BLaER1 treated with 17β-estradiol and CSF1 and Interleukin-3, amounts not matched to agents 10 nM and 100 nM (cell line): ENCODE measurements at regions not wholly inside any gene's neighbourhood (a gene's known extent, or its start where the extent isn't known, plus 50 kb on each side); places are given as distances from the start of the nearest gene placed in this dataset.
A peak's percentile ranks its signal among the peaks of the same experiment; 100 is the strongest.

Experiments used
- H3K27ac ChIP-seq, 11 experiments: shearing (Covaris generic); formaldehyde crosslinking; 2 replicates each; pipeline ENCODE4 v1.8.1; 2022
- H3K27me3 ChIP-seq, 11 experiments: shearing (Covaris generic); formaldehyde crosslinking; 2 replicates each; pipeline ENCODE4 v1.8.1; 2022
- H3K36me3 ChIP-seq, 11 experiments: shearing (Covaris generic); formaldehyde crosslinking; 2 replicates each; pipeline ENCODE4 v1.8.1; 2022
- H3K4me1 ChIP-seq, 10 experiments: shearing (Covaris generic); formaldehyde crosslinking; 2 replicates each; pipeline ENCODE4 v1.8.1; 2022
- H3K4me2 ChIP-seq, 11 experiments: shearing (Covaris generic); formaldehyde crosslinking; 2 replicates each; pipeline ENCODE4 v1.8.1; 2022
- H3K4me3 ChIP-seq, 10 experiments: shearing (Covaris generic); formaldehyde crosslinking; 2 replicates each; pipeline ENCODE4 v1.8.1; 2022
- H3K9ac ChIP-seq, 11 experiments: shearing (Covaris generic); formaldehyde crosslinking; 2 replicates each; pipeline ENCODE4 v1.8.1; 2022
- H3K9me3 ChIP-seq, 11 experiments: shearing (Covaris generic); formaldehyde crosslinking; replicated peaks in 1 of 11; 2 replicates each; pipeline ENCODE4 v1.8.1; 2022
- H4K20me1 ChIP-seq, 11 experiments: shearing (Covaris generic); formaldehyde crosslinking; 2 replicates each; pipeline ENCODE4 v1.8.1; 2022
- Cebpa-rat ChIP-seq, 11 experiments: shearing (Covaris generic); IDR thresholded peaks; 2 replicates each; pipeline ENCODE4 v1.8.1; 2022

DNA sequence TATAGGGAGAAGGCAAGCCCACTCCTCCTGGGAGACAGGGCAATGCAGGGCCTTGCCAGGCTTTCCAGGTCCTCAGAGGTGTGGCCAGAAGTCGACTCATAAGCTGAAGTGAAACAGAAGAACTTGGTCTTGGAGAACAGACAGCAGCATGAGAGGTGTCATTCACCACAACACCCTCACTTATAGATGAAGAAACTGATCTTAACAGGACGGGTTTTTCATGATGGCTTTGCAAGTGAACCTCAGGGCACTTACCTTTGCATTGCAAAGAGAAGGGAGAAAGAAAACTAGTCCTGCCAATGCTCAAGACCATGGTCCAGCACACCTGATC, 198.8 kb downstream of the CYRIA start:
- Histone ChIP-seq H4K20me1 (no peaks in the 10 kb centered on the region), H3K4me2 (no peak overlapping the region), H3K9me3 (no peaks in the 10 kb centered on the region), H3K4me3 (no peak overlapping the region), H3K4me1 (no peaks in the 10 kb centered on the region), H3K36me3 (no peaks in the 10 kb centered on the region), H3K27me3 (no peaks in the 10 kb centered on the region), H3K9ac (no peak overlapping the region), H3K27ac (no peak overlapping the region)
- TF ChIP-seq Cebpa-rat (IDR thresholded peaks at IDR 0.05): no peak

DNA sequence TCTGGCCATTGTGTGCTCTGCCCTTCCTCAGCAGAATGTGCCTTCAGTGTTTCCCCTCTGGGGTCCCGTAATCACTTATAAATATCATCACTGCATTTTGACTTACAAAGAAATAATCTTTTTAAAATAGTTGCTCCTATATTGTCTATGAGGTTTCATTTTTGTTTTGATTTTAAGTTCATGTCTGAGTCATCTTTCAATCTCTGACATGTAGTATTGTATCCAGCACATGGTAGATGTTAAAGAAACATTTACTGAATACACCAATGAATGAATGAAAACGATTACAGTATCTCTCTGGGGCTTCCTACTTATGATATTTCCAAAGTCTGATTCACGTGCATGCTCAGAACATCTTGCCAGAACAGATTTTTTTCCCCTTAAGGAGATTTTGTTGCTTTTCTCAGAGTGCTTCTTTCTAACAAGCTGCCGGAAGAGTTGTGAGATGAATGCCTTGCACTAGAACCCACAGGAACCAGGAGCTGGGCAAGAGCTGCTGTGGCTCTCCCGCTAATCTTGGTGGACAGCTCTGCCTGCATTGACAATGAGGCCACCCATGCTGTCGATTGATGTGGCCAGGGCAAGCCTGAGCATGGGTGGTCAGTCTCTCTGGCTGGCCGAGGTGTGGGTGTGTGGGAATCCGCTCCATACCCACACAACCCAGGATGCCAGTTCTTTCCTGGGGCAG, 199.4 kb downstream of the CYRIA start:
- H3K4me2 ChIP-seq: no peak overlapping the region
- no peak for TF ChIP-seq Cebpa-rat (IDR thresholded peaks at IDR 0.05)
- no peaks in the 10 kb centered on the region for H3K27me3 ChIP-seq
- H3K4me3 ChIP-seq: no peak overlapping the region
- H4K20me1 ChIP-seq: no peaks in the 10 kb centered on the region
- H3K36me3 ChIP-seq: no peaks in the 10 kb centered on the region
- no peaks in the 10 kb centered on the region for H3K4me1 ChIP-seq
- H3K27ac ChIP-seq: no peak overlapping the region
- H3K9me3 ChIP-seq: no peaks in the 10 kb centered on the region
- no peak overlapping the region for H3K9ac ChIP-seq

DNA sequence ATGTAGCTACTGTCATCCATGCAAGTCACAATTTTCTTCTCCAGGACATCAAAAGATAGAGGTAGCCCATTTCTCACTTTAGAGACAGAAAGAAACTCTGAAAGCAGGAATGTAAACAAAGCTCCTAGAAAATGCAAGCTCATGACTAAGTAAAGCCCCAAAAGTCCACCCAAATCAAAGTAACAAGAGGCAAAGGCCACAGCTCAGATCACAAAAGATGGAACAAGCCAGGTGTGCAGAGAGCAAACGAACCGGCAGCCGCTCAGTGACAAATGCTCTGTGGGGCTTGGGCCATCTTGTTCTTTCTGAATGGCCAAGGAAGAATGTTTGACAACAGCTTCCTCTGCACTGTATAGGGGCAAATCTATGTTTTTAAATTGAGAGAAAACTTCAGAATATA, 201.0 kb downstream of the CYRIA start:
- Histone ChIP-seq H3K27me3 (no peaks in the 10 kb centered on the region), H3K27ac (no peak overlapping the region), H3K4me2 (no peak overlapping the region), H3K9me3 (no peaks in the 10 kb centered on the region), H3K36me3 (no peaks in the 10 kb centered on the region), H3K4me3 (no peak overlapping the region), H4K20me1 (no peaks in the 10 kb centered on the region), H3K9ac (no peak overlapping the region), H3K4me1 (no peaks in the 10 kb centered on the region)
- TF ChIP-seq Cebpa-rat (IDR thresholded peaks at IDR 0.05): no peak

DNA sequence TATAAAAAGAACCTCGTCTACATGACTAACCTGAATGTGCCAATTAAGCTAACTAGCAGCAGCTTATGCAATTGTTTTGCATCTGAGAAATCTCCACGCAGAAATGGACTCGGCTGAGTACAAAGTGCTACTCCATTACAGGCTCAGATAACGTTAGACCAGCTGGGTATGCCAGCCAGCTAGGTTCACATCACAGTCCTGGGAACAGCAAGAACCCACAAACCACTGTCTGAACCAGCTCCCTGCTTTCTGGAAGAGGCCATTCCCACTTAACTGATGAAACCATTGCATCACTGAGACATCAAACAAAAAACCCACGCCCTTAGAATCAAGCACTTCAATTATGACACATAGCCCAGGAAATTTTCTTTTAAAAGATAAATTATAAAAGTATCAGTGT, 202.7 kb downstream of the CYRIA start:
- Histone ChIP-seq H3K4me3 (no peak overlapping the region), H4K20me1 (no peaks in the 10 kb centered on the region), H3K27ac (no peak overlapping the region), H3K9me3 (peaks cover 0 to 8% (median 0%) of the 10 kb centered on the region in 11 experiments; a peak in 1 of 22 replicates), H3K9ac (no peak overlapping the region), H3K27me3 (no peaks in the 10 kb centered on the region), H3K4me2 (no peak overlapping the region), H3K36me3 (no peaks in the 10 kb centered on the region), H3K4me1 (no peaks in the 10 kb centered on the region)
- no peak for TF ChIP-seq Cebpa-rat (IDR thresholded peaks at IDR 0.05)

DNA sequence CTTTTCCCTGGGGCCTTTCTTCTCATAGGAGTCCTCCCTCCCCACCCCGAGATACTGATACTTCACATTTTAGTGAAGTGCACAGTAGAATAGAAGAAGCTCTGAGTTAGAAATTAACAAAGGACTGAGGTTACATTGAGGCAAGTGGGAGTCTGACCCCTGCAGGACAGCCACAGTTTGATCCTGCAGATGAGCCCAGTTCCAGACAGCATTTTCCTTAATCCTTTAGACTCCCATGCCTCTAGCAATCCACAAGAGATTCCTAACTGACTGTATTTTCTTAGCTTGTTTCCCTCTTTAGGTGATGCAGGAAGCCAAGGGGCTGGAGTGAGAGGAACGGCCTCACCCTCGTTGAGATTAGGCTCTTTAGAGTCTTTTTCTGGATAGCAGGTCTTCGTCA, 204.0 kb downstream of the CYRIA start:
- peaks cover 0 to 9% (median 0%) of the 10 kb centered on the region in 11 experiments; a peak in 1 of 22 replicates for H3K9me3 ChIP-seq
- H3K4me1 ChIP-seq: no peaks in the 10 kb centered on the region
- no peak overlapping the region for H3K4me2 ChIP-seq
- TF ChIP-seq Cebpa-rat (IDR thresholded peaks at IDR 0.05): no peak
- no peak overlapping the region for H3K9ac ChIP-seq
- H3K36me3 ChIP-seq: no peaks in the 10 kb centered on the region
- no peak overlapping the region for H3K27ac ChIP-seq
- no peaks in the 10 kb centered on the region for H4K20me1 ChIP-seq
- H3K4me3 ChIP-seq: no peak overlapping the region
- H3K27me3 ChIP-seq: no peaks in the 10 kb centered on the region

DNA sequence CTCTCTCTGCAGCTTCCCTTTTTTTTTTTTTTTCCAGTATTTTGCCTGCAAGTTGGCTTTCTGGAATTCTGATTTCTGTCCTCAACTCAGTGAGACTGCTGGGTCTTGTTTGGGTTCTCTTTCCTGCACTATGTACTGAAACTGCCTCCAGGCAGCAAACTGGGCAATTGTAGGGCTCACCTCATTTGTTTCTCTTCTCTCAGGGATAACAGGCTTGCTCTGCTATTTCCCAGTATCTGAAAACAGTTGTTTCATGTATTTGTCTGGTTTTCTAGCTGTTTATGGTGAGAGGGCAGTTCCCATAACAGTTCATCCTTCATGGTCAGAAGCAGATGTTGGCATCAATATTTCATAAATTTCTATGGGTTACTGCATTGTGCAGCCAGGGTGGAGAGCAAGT, 206.0 kb downstream of the CYRIA start:
- no peak overlapping the region for H3K4me2 ChIP-seq
- no peaks in the 10 kb centered on the region for H3K4me1 ChIP-seq
- peaks cover 0 to 9% (median 0%) of the 10 kb centered on the region in 11 experiments; a peak in 1 of 22 replicates for H3K9me3 ChIP-seq
- H3K27me3 ChIP-seq: no peaks in the 10 kb centered on the region
- no peak overlapping the region for H3K4me3 ChIP-seq
- no peaks in the 10 kb centered on the region for H3K36me3 ChIP-seq
- H3K27ac ChIP-seq: no peak overlapping the region
- TF ChIP-seq Cebpa-rat (IDR thresholded peaks at IDR 0.05): no peak
- no peak overlapping the region for H3K9ac ChIP-seq
- no peaks in the 10 kb centered on the region for H4K20me1 ChIP-seq

DNA sequence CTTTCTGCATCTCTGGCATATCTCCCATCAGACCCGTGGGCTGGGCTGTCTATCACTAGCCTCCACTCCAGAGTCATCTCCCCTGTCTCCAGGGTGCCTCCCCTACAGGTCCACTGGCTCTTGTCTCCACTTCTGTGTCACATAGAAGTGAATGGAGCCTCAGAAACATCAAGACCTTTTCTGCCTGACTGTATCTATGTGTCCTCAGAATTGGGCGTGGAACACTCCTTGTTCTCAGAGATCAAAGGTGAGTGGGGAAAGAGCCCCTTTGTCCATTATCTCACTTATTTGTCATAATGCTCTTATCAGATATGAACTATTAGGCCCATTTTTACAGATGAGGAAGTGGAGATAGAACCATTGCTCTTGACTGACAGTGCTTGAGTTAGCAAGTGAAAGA, 211.0 kb downstream of the CYRIA start:
- TF ChIP-seq Cebpa-rat (IDR thresholded peaks at IDR 0.05): no peak
- H3K4me1 ChIP-seq: peaks cover 0 to 11% (median 0%) of the 10 kb centered on the region in 10 experiments; a peak in 6 of 20 replicates
- H3K27me3 ChIP-seq: no peaks in the 10 kb centered on the region

DNA sequence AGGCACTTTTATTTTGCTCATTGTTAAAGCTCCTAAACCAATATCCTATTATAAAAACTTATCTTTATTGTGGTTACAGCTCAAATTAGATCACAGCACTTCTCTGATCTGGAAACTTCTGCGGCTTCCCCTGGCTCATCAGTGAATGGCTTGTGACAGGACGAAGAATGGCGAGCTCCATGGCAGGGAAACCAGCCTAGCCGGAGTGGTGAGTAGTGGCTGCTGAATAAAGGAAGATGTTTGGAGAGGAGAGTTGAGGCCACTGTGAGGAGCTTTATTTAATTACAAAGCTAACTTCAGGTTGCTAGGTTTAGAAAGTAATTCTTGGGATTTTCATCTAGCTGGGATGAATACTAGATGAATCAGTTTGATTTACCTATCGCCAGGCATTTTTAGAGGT, 213.5 kb downstream of the CYRIA start:
- Histone ChIP-seq H3K4me2 (peak overlapping the region in 6 of 11 experiments; percentile 5 to 33 (median 16); a peak in 9 of 22 replicates), H3K4me1 (peaks cover 0 to 11% (median 0%) of the 10 kb centered on the region in 10 experiments; a peak in 6 of 20 replicates), H3K36me3 (no peaks in the 10 kb centered on the region), H4K20me1 (no peaks in the 10 kb centered on the region), H3K27me3 (no peaks in the 10 kb centered on the region), H3K9me3 (no peaks in the 10 kb centered on the region), H3K27ac (no peak overlapping the region), H3K9ac (no peak overlapping the region), H3K4me3 (no peak overlapping the region)
- no peak for TF ChIP-seq Cebpa-rat (IDR thresholded peaks at IDR 0.05)

More for the DNA sequence above, 211.0 kb downstream of the CYRIA start:
- Histone ChIP-seq H4K20me1 (no peaks in the 10 kb centered on the region), H3K4me2 (no peak overlapping the region), H3K9me3 (peaks cover 0 to 9% (median 0%) of the 10 kb centered on the region in 11 experiments; a peak in 1 of 22 replicates), H3K9ac (no peak overlapping the region), H3K4me3 (no peak overlapping the region), H3K36me3 (no peaks in the 10 kb centered on the region), H3K27ac (no peak overlapping the region)

DNA sequence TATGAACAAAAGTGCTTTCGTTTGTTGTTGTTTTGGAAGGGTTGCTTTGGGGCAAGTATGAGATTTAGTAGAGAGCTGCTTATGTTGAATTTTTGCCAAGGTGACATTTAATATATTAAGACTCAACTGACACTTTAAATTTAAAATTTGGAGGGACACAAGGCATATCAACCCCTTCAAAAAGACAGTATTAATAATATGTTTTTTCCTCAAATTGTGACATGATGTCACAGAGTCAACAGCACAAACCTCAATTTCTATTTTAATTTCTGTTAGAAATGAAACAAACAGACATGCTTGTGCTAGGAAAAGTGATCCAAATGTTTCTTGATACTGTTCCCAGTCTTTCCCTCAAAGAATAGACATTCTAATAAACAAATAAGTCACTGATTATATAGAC, 218.9 kb downstream of the CYRIA start:
- Histone ChIP-seq H3K9me3 (no peaks in the 10 kb centered on the region), H3K4me2 (no peak overlapping the region), H3K4me1 (peaks cover 0 to 1% (median 0%) of the 10 kb centered on the region in 10 experiments; a peak in 5 of 20 replicates), H3K9ac (no peak overlapping the region), H3K27me3 (no peaks in the 10 kb centered on the region), H3K36me3 (no peaks in the 10 kb centered on the region), H3K27ac (no peak overlapping the region), H4K20me1 (no peaks in the 10 kb centered on the region), H3K4me3 (no peak overlapping the region)
- TF ChIP-seq Cebpa-rat (IDR thresholded peaks at IDR 0.05): no peak

DNA sequence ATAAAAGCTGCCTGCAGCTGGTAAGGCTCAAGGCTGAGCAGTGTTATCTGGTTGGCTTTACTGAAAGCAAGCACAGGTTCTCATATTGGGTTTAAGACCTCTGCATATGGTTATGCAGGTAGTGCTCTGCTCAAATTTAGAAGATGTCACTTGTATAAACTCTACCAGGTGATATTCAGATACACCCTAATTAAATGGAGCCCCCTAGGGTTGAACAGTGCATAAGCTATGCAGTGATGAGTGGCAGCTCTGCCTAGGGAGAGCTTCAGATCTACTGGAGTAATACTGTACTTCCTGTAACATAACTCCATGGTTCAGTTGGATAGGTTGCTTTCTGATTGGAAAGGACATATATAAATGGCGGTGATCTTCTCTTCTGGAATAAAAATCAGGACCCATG, 222.7 kb downstream of the CYRIA start:
- Histone ChIP-seq H3K27me3 (no peaks in the 10 kb centered on the region), H3K27ac (no peak overlapping the region), H4K20me1 (no peaks in the 10 kb centered on the region), H3K4me3 (no peak overlapping the region), H3K4me1 (no peaks in the 10 kb centered on the region), H3K36me3 (no peaks in the 10 kb centered on the region), H3K4me2 (no peak overlapping the region), H3K9me3 (no peaks in the 10 kb centered on the region), H3K9ac (no peak overlapping the region)
- TF ChIP-seq Cebpa-rat (IDR thresholded peaks at IDR 0.05): no peak
